ENCODE measurements at regions not wholly inside any gene's neighbourhood (a gene's known extent, or its start where the extent isn't known, plus 50 kb on each side); places are given as distances from the start of the nearest gene placed in this dataset.

DNA sequence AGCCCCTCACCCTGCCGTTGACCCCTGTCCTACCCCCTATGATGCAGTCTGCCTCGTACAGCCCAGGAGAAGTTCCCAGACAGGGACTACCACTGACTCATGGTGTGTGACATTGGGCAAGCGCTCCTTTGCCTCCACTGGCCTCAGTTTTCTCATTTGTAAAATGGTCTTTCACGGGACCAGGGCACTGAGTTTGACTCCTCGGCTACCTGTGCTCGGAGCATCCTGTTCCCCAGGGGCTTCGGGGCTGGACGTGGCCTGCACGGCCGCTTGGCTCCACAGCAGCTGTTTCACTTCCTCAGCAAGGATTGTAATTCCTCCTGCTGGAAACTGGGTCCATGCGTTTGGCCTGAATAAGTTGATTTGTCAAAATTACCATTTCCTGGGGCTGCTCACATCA is 277.3 kb downstream of the MATN1 start:
- DNase-seq (ENCODE audit: low read depth), result no peak

GRCh38 chr1:30445449-30445848 is 277.9 kb downstream of the MATN1 start:
- Mint-ChIP-seq H3K4me3 (ENCODE audit: unreplicated experiment) (no peak overlapping the region), H3K9me3 (ENCODE audit: unreplicated experiment) (peaks cover 4% of the 10 kb centered on the region), H3K36me3 (ENCODE audit: low read depth, unreplicated experiment) (peaks cover 3% of the 10 kb centered on the region), H3K4me1 (ENCODE audit: low read depth, unreplicated experiment) (no peaks in the 10 kb centered on the region), H3K27ac (ENCODE audit: unreplicated experiment) (no peak overlapping the region), H3K27me3 (ENCODE audit: low read depth, unreplicated experiment) (peaks cover 27% of the 10 kb centered on the region)
- no peaks in the 10 kb centered on the region for H3K79me2 ChIP-seq (ENCODE audit: insufficient read depth, low read length)
- H2AFZ ChIP-seq (ENCODE audit: low read depth, low read length), result no peak overlapping the region
- no peak overlapping the region for H3K9ac ChIP-seq (ENCODE audit: low read length)
- no peak overlapping the region for H3K27ac ChIP-seq (ENCODE audit: low read depth, low read length)
- H3K4me2 ChIP-seq (ENCODE audit: low read length), result no peak overlapping the region
- H3K4me3 ChIP-seq (ENCODE audit: insufficient read depth, low read depth, low read length), result no peak overlapping the region
- H3K36me3 ChIP-seq (ENCODE audit: insufficient read depth, low read length), result no peaks in the 10 kb centered on the region
- H3K9me3 ChIP-seq (ENCODE audit: insufficient read depth, low read depth, low read length), result no peaks in the 10 kb centered on the region
- H3K27me3 ChIP-seq (ENCODE audit: insufficient read depth, low read length), result no peaks in the 10 kb centered on the region
- no peaks in the 10 kb centered on the region for H3K4me1 ChIP-seq (ENCODE audit: insufficient read depth, low read length)
- DNase-seq (ENCODE audit: low read depth), result no peak
- H4K20me1 ChIP-seq (ENCODE audit: insufficient read depth, low read length), result no peaks in the 10 kb centered on the region
- no peak for FAIRE-seq
- no peak for TF ChIP-seq EZH2 (IDR thresholded peaks at IDR 0.05; ENCODE audit: insufficient read depth, low read length)
- TF ChIP-seq, protein P1, sequence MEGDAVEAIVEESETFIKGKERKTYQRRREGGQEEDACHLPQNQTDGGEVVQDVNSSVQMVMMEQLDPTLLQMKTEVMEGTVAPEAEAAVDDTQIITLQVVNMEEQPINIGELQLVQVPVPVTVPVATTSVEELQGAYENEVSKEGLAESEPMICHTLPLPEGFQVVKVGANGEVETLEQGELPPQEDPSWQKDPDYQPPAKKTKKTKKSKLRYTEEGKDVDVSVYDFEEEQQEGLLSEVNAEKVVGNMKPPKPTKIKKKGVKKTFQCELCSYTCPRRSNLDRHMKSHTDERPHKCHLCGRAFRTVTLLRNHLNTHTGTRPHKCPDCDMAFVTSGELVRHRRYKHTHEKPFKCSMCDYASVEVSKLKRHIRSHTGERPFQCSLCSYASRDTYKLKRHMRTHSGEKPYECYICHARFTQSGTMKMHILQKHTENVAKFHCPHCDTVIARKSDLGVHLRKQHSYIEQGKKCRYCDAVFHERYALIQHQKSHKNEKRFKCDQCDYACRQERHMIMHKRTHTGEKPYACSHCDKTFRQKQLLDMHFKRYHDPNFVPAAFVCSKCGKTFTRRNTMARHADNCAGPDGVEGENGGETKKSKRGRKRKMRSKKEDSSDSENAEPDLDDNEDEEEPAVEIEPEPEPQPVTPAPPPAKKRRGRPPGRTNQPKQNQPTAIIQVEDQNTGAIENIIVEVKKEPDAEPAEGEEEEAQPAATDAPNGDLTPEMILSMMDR (IDR thresholded peaks at IDR 0.05; ENCODE audit: insufficient read depth, low read depth, low read length), result no peak

More for the DNA sequence above, 277.3 kb downstream of the MATN1 start:
- H3K27me3 Mint-ChIP-seq (ENCODE audit: low read depth, unreplicated experiment), result peaks cover 30% of the 10 kb centered on the region
- H3K27ac Mint-ChIP-seq (ENCODE audit: unreplicated experiment), result no peak overlapping the region
- FAIRE-seq, result no peak
- no peaks in the 10 kb centered on the region for H3K27me3 ChIP-seq (ENCODE audit: insufficient read depth, low read length)
- no peak overlapping the region for H3K4me3 ChIP-seq (ENCODE audit: insufficient read depth, low read depth, low read length)
- H2AFZ ChIP-seq (ENCODE audit: low read depth, low read length), result no peak overlapping the region
- H3K27ac ChIP-seq (ENCODE audit: low read depth, low read length), result no peak overlapping the region
- peaks cover 4% of the 10 kb centered on the region for H3K9me3 Mint-ChIP-seq (ENCODE audit: unreplicated experiment)
- no peaks in the 10 kb centered on the region for H4K20me1 ChIP-seq (ENCODE audit: insufficient read depth, low read length)
- H3K4me3 Mint-ChIP-seq (ENCODE audit: unreplicated experiment), result no peak overlapping the region
- H3K4me1 Mint-ChIP-seq (ENCODE audit: low read depth, unreplicated experiment), result no peaks in the 10 kb centered on the region
- peaks cover 3% of the 10 kb centered on the region for H3K36me3 Mint-ChIP-seq (ENCODE audit: low read depth, unreplicated experiment)
- H3K4me1 ChIP-seq (ENCODE audit: insufficient read depth, low read length), result no peaks in the 10 kb centered on the region
- no peaks in the 10 kb centered on the region for H3K9me3 ChIP-seq (ENCODE audit: insufficient read depth, low read depth, low read length)
- no peak overlapping the region for H3K9ac ChIP-seq (ENCODE audit: low read length)
- TF ChIP-seq, protein P1 (IDR thresholded peaks at IDR 0.05; ENCODE audit: insufficient read depth, low read depth, low read length), result no peak
- no peak for TF ChIP-seq EZH2 (IDR thresholded peaks at IDR 0.05; ENCODE audit: insufficient read depth, low read length)
- no peaks in the 10 kb centered on the region for H3K79me2 ChIP-seq (ENCODE audit: insufficient read depth, low read length)
- no peak overlapping the region for H3K4me2 ChIP-seq (ENCODE audit: low read length)
- no peaks in the 10 kb centered on the region for H3K36me3 ChIP-seq (ENCODE audit: insufficient read depth, low read length)

GRCh38 chr1:30444850-30445249 is 278.5 kb downstream of the MATN1 start:
- Mint-ChIP-seq H3K9me3 (ENCODE audit: unreplicated experiment) (peaks cover 4% of the 10 kb centered on the region), H3K36me3 (ENCODE audit: low read depth, unreplicated experiment) (peaks cover 3% of the 10 kb centered on the region), H3K4me3 (ENCODE audit: unreplicated experiment) (no peak overlapping the region), H3K27ac (ENCODE audit: unreplicated experiment) (no peak overlapping the region), H3K4me1 (ENCODE audit: low read depth, unreplicated experiment) (no peaks in the 10 kb centered on the region), H3K27me3 (ENCODE audit: low read depth, unreplicated experiment) (peaks cover 22% of the 10 kb centered on the region)
- DNase-seq (ENCODE audit: low read depth) (peak; percentile 5), FAIRE-seq (no peak)
- H3K36me3 ChIP-seq (ENCODE audit: insufficient read depth, low read length), result no peaks in the 10 kb centered on the region
- TF ChIP-seq, protein P1 (IDR thresholded peaks at IDR 0.05; ENCODE audit: insufficient read depth, low read depth, low read length), result no peak
- TF ChIP-seq EZH2 (IDR thresholded peaks at IDR 0.05; ENCODE audit: insufficient read depth, low read length), result no peak
- no peaks in the 10 kb centered on the region for H3K27me3 ChIP-seq (ENCODE audit: insufficient read depth, low read length)
- no peak overlapping the region for H3K4me3 ChIP-seq (ENCODE audit: insufficient read depth, low read depth, low read length)
- no peak overlapping the region for H2AFZ ChIP-seq (ENCODE audit: low read depth, low read length)
- H3K79me2 ChIP-seq (ENCODE audit: insufficient read depth, low read length), result no peaks in the 10 kb centered on the region
- no peak overlapping the region for H3K4me2 ChIP-seq (ENCODE audit: low read length)
- no peaks in the 10 kb centered on the region for H3K4me1 ChIP-seq (ENCODE audit: insufficient read depth, low read length)
- H3K9ac ChIP-seq (ENCODE audit: low read length), result no peak overlapping the region
- no peak overlapping the region for H3K27ac ChIP-seq (ENCODE audit: low read depth, low read length)
- no peaks in the 10 kb centered on the region for H3K9me3 ChIP-seq (ENCODE audit: insufficient read depth, low read depth, low read length)
- H4K20me1 ChIP-seq (ENCODE audit: insufficient read depth, low read length), result no peaks in the 10 kb centered on the region
